HG02623 (cell line): ENCODE measurements at regions not wholly inside any gene's neighbourhood (a gene's known extent, or its start where the extent isn't known, plus 50 kb on each side); places are given as distances from the start of the nearest gene placed in this dataset.

Experiments
- ATAC-seq: cut with Tn5 transposase; IDR thresholded peaks from one replicate; pipeline ENCODE4 v1.9.1; 2021; ENCODE audit warnings: moderate library complexity; ENCODE audit not compliant: unreplicated experiment

- no peak for ATAC-seq
These were observed 329.2 kb upstream of the ZMIZ1 start for GRCh38 chr10:78739444-78740053.

- no peak for ATAC-seq
These were observed 327.5 kb upstream of the ZMIZ1 start for GRCh38 chr10:78740976-78741915.

DNA sequence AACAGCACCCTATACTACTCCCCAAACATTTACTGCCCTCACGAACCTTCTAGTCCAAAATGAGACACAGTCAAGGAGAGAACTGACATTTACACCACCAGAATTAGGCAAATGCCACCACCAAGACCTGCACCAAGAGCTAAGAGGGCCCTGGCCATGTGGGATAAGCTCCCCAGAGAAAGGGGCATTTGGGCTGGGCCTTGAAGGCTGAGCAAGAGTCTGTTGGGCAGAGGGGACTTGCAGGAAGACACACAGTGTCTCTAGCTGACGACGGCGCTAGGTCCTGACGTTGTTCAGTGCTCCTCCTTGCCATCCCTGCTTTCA lies 326.4 kb upstream of the ZMIZ1 start:
- ATAC-seq = no peak

DNA sequence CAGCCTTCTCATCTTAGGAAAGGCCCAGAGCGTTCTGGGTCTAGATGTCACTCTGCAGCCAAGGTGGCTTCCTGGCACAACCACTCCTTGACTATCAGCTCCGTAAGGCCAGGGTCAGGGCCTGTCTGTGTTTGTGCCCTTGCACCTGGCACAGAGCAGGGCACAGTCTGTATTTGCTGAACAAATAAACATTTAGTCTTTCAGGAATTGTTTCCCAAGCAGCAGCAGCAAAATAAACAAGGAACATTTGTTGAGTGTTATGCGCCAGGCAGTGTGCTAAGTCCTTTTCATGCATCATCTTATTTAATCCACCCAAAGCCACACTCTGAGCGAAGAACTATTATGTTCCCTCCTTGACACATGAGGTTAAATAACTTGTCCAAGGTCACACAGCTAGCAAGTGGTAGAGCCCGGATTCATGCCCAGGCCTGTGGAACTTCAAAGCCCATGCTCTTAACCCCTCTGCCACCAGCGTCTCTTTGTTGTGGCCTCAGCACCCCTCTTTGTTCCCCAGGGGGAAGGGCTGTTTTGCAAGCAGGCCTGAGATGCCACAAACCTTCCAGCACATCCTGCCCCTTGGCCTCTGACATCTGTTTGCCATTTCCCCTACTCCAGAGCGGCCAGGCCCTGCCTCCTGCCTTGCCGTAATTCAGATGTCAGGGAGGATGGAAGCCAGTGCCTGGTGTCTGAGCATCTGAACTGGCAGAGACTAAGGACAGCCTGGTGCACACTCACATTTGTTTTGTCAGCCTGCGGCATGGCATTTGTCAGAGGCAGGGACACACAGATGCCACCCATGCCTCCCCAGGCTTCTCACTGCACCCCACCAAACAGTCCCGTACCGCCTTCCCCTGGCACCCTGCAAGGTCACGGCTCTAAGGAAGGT lies 325.8 kb upstream of the ZMIZ1 start:
- ATAC-seq = no peak

DNA sequence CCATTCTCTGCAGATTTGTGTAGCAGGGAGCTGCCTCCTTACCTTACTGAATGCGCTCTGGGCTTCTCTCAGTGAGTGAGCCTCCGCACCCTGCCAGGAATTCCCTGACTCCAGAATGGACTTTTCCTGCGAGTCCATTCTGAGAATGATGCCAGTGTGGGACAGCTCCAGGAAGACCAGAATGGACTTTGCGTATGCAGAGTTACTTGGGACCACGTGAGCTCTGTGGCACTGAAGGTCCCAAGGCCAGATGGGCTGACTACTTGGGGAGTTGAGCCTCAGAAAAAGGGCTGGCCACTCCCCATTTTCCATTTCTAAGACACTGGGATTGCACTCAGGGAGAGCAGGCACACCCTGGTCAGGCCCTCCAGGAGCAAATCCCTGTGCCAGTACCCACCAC lies 324.7 kb upstream of the ZMIZ1 start:
- no peak for ATAC-seq

- ATAC-seq = no peak
These were observed 324.2 kb upstream of the ZMIZ1 start for GRCh38 chr10:78744491-78745090.

GRCh38 chr10:78745441-78745840 lies 323.3 kb upstream of the ZMIZ1 start:
- ATAC-seq = no peak

DNA sequence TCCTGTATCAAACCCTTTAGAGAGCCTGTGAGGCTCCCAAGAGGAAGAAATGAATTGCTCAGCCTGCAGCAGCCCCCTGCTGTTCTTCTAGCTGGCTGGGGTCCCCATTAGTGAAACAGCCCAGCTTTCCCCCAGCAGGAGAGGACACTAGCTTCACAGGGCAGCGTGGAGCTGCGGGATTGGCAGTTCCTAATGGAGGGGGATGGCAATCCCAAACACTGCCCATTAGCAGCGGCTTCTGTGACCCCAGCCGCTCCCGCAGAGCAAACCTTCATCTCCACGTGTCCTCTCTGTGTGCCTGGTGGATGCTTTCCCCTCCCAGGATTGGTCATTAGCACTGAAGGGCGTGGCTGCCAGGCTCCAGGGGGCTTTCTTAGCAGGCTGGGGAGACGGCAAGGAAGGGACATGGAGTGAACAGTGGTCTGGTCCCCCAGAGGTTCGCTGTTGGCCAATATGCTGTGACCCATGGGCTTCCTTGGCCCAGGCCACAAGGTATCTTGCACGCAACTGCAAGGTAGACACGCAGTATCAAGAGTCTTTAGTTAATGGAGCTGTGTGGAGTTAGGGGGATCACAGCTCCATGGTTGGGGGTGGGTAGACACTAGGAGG lies 322.5 kb upstream of the ZMIZ1 start:
- ATAC-seq = no peak

GRCh38 chr10:78747401-78748234 lies 321.1 kb upstream of the ZMIZ1 start:
- ATAC-seq = no peak

DNA sequence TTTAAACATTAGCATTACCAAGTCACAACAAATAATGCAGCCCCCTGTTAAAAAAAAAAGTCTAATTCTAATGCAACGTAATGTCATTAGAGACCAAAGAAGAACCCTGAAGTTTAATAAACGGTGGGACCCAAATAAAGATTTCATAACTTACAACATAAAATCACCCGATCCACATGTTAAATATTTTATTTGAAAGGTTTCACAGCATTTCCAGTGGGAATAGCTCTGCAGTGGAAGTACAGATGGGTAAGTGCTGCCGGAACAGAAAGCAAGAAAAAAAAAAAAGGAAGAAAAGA lies 320.6 kb upstream of the ZMIZ1 start:
- no peak for ATAC-seq

- no peak for ATAC-seq
These were observed 319.6 kb upstream of the ZMIZ1 start for GRCh38 chr10:78749200-78749599.

DNA sequence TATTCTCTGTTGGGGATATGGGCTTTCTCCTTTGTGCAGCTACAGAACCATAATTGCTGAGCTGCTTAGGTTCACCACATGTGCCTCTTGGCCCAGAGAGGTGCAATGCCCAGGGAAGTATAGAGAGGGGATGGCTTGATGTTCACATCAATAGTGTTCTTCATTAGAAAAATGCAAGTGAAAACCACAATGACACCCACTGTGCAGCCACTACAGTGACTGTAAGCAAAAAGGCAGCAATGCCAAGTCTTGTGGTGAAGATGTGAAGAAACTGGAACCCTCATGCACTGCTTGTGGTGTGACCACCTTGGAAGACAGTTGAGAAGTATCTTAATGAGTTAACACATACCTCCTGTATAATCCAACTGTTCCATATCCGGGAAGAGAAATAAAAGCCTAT lies 318.9 kb upstream of the ZMIZ1 start:
- ATAC-seq = no peak

DNA sequence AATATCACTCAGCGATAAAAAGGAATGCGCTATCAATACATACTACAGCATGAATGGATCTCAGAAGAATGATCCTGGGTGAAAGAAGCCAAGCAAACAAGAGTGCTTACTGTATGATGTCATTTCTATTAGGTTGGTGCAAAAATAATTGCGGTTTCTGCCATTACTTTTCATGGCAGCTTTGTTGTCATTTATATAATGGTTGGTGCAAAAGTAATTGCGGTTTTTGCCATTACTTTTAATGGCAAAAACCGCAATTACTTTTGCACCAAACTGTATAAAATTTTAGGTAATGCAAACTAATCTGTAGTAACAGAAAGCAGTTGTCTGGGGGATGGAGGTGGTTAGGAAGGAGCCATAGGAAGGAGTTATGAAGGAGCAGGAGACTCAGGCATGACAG lies 318.3 kb upstream of the ZMIZ1 start:
- no peak for ATAC-seq

DNA sequence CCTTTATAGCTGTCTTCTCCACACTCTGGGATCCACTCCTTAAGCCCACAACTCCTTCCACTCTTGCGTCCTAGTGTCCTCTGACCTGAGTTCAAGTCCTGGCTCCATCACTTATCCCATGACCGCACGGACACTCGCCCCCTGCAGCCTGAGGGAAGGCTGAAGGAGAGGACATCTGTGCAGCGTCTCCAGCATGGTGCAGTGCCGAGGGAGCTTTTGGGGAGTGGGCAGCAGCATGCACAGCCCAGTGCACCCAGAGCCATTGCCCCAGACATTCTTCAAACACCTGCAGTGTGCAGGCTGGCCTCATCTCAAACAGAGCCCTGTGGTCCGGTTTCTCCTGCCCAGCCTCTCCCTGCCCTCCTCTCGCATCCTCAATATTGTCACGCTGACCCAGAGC lies 317.1 kb upstream of the ZMIZ1 start:
- no peak for ATAC-seq

- ATAC-seq = no peak
These were observed 316.5 kb upstream of the ZMIZ1 start for GRCh38 chr10:78752221-78752620.

- ATAC-seq = no peak
These were observed 316.1 kb upstream of the ZMIZ1 start for GRCh38 chr10:78752708-78753107.

GRCh38 chr10:78754269-78755062 lies 314.3 kb upstream of the ZMIZ1 start:
- ATAC-seq = no peak

DNA sequence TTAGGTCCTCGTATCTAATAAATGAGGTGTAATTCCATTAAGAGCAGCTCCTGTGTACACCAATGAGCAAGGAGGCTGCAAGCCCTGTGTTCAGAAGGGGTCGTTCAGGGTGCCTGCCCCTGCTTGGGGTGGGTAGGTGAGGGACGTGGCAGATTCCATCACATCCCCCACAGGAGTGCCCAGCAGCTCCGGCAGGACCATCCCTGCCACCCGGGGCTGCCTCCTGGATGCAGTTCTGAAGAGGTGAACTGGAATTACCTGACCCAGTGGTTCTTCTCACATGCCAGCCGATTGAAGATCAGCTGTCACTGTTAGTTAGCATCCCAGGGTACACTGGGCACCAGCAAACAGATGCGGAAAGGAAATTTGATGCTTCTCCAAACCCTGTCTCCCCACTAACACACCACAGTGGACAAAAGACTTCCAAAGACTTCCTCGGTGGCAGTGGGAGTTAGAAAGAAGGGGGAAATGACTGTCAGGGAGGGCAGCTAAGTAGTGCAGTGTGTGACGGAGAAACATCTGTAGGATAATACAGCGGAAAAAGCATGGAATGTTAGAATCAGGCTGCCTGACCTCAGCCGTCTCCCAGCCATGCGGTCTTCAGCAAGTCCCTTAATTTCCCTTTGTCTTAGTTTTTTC lies 313.6 kb upstream of the ZMIZ1 start:
- no peak for ATAC-seq
